SK-N-SH treated with all-trans-retinoic acid at 6 μM for 48 hours (cell line): ENCODE measurements at regions not wholly inside any gene's neighbourhood (a gene's known extent, or its start where the extent isn't known, plus 50 kb on each side); places are given as distances from the start of the nearest gene placed in this dataset.

ENCODE experiments used
- ATAC-seq: fragments of 200-7000 bp; cut with Tn5 transposase; 3 replicates; pipeline ENCODE4 v1.9.1; 2020; ENCODE audit warnings: mild to moderate bottlenecking, moderate library complexity
- ARNTL ChIP-seq: fragments of 450-650 bp; formaldehyde crosslinking; IDR thresholded peaks from 2 replicates; pipeline ENCODE4 v1.5.0; 2020; ENCODE audit warnings: low read depth, mild to moderate bottlenecking, moderate library complexity, borderline replicate concordance
- BACH2 ChIP-seq: fragments of 250-450 bp; sonication (Bioruptor Pico); IDR thresholded peaks from 2 replicates; pipeline ENCODE4 v1.9.0; 2021; ENCODE audit warnings: mild to moderate bottlenecking, borderline replicate concordance
- CSDC2 ChIP-seq: fragments of 250-450 bp; sonication (Bioruptor Pico); IDR thresholded peaks from 2 replicates; pipeline ENCODE4 v1.5.0; 2020; ENCODE audit warnings: mild to moderate bottlenecking, moderate library complexity
- ESRRG ChIP-seq: fragments of 250-450 bp; sonication (Bioruptor Pico); IDR thresholded peaks from 2 replicates; pipeline ENCODE4 v1.6.1; 2021; ENCODE audit warnings: mild to moderate bottlenecking
- GLIS3 ChIP-seq: fragments of 250-450 bp; sonication (Bioruptor Pico); IDR thresholded peaks from 2 replicates; pipeline ENCODE4 v1.5.0; 2020; ENCODE audit warnings: mild to moderate bottlenecking, moderate library complexity
- ISL1 ChIP-seq: fragments of 250-450 bp; sonication (Bioruptor Pico); IDR thresholded peaks from 2 replicates; pipeline ENCODE4 v2.1.2; 2022; ENCODE audit warnings: mild to moderate bottlenecking, moderate library complexity
- OSR1 ChIP-seq: fragments of 250-450 bp; sonication (Bioruptor Pico); IDR thresholded peaks from 2 replicates; pipeline ENCODE4 v1.8.0; 2022; ENCODE audit warnings: moderate library complexity, mild to moderate bottlenecking, inconsistent platforms
- PPARA ChIP-seq: fragments of 250-450 bp; sonication (Bioruptor Pico); IDR thresholded peaks from 2 replicates; pipeline ENCODE4 v1.5.0; 2020; ENCODE audit warnings: mild to moderate bottlenecking, borderline replicate concordance
- RARB ChIP-seq: fragments of 250-450 bp; sonication (Bioruptor Pico); IDR thresholded peaks from 2 replicates; pipeline ENCODE4 v1.8.0; 2021; ENCODE audit warnings: mild to moderate bottlenecking, moderate library complexity
- SNAI2 ChIP-seq: fragments of 250-450 bp; sonication (Bioruptor Pico); IDR thresholded peaks from 2 replicates; pipeline ENCODE4 v1.5.0; 2020; ENCODE audit warnings: mild to moderate bottlenecking, moderate library complexity
- TCF4 ChIP-seq: fragments of 250-450 bp; sonication (Bioruptor Pico); IDR thresholded peaks from 2 replicates; pipeline ENCODE4 v1.8.0; 2021; ENCODE audit warnings: mild to moderate bottlenecking, moderate library complexity, borderline replicate concordance
- TOX ChIP-seq: fragments of 250-450 bp; sonication (Bioruptor Pico); IDR thresholded peaks from 2 replicates; pipeline ENCODE4 v1.8.0; 2021; ENCODE audit warnings: mild to moderate bottlenecking, moderate library complexity, borderline replicate concordance
- ZC3H10 ChIP-seq: fragments of 250-450 bp; sonication (Bioruptor Pico); IDR thresholded peaks from 2 replicates; pipeline ENCODE4 v1.5.1; 2021; ENCODE audit warnings: mild to moderate bottlenecking, moderate library complexity
- ZFP3 ChIP-seq: fragments of 250-450 bp; sonication (Bioruptor Pico); IDR thresholded peaks from 2 replicates; pipeline ENCODE4 v1.5.0; 2020; ENCODE audit warnings: mild to moderate bottlenecking, moderate library complexity
- ZFP30 ChIP-seq: fragments of 450-650 bp; formaldehyde crosslinking; IDR thresholded peaks from 2 replicates; pipeline ENCODE4 v1.5.0; 2022; ENCODE audit warnings: mild to moderate bottlenecking, moderate library complexity
- ZNF565 ChIP-seq: fragments of 450-650 bp; formaldehyde crosslinking; conservative IDR thresholded peaks from 2 replicates; pipeline ENCODE4 v1.5.0; 2020; ENCODE audit warnings: low read depth, mild to moderate bottlenecking, moderate library complexity
- ZNF70 ChIP-seq: fragments of 450-650 bp; formaldehyde crosslinking; IDR thresholded peaks from 2 replicates; pipeline ENCODE4 v1.5.0; 2020; ENCODE audit warnings: mild to moderate bottlenecking, moderate library complexity
- TF ChIP-seq, protein P1 (sequence below): fragments of 250-450 bp; sonication (Bioruptor Pico); IDR thresholded peaks from 2 replicates; pipeline ENCODE4 v1.8.0; 2020; ENCODE audit warnings: mild to moderate bottlenecking, moderate library complexity, borderline replicate concordance
- TF ChIP-seq, protein P2 (sequence below): fragments of 250-450 bp; sonication (Bioruptor Pico); IDR thresholded peaks from 2 replicates; pipeline ENCODE4 v1.5.0; 2020; ENCODE audit warnings: mild to moderate bottlenecking, moderate library complexity
- TF ChIP-seq, protein P3 (sequence below): fragments of 250-450 bp; sonication (Bioruptor Pico); IDR thresholded peaks from 2 replicates; pipeline ENCODE4 v1.8.0; 2021; ENCODE audit warnings: low read depth, mild to moderate bottlenecking, moderate library complexity, borderline replicate concordance
- TF ChIP-seq, protein P4 (sequence below): fragments of 250-450 bp; sonication (Bioruptor Pico); IDR thresholded peaks from 2 replicates; pipeline ENCODE4 v1.5.1; 2021; ENCODE audit warnings: mild to moderate bottlenecking, moderate library complexity
- TF ChIP-seq, protein P5 (sequence below): fragments of 250-450 bp; sonication (Bioruptor Pico); IDR thresholded peaks from 2 replicates; pipeline ENCODE4 v1.5.1; 2020; ENCODE audit warnings: low read depth, mild to moderate bottlenecking, moderate library complexity

DNA sequence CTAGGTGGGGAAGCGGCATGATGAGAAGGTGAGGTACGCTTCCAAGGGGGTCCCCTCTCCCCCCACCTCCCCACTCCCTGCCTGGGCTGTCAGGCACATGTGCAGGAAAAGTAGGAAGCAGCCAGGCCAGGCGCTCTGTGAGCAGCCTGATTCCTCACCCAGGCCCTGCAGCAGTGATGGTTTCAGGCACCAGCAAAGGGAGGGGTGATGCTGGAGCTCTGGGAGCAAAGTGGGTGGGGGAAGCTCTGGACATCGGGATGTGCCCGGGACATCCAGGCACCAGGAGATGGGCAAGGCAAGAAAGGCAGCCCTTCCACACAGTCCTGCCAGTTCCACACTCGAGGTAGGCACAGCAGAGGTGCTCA, 106.1 kb downstream of the CRYAA start:
- ATAC-seq, result no peak; the same call in 2 of the 3 replicates

DNA sequence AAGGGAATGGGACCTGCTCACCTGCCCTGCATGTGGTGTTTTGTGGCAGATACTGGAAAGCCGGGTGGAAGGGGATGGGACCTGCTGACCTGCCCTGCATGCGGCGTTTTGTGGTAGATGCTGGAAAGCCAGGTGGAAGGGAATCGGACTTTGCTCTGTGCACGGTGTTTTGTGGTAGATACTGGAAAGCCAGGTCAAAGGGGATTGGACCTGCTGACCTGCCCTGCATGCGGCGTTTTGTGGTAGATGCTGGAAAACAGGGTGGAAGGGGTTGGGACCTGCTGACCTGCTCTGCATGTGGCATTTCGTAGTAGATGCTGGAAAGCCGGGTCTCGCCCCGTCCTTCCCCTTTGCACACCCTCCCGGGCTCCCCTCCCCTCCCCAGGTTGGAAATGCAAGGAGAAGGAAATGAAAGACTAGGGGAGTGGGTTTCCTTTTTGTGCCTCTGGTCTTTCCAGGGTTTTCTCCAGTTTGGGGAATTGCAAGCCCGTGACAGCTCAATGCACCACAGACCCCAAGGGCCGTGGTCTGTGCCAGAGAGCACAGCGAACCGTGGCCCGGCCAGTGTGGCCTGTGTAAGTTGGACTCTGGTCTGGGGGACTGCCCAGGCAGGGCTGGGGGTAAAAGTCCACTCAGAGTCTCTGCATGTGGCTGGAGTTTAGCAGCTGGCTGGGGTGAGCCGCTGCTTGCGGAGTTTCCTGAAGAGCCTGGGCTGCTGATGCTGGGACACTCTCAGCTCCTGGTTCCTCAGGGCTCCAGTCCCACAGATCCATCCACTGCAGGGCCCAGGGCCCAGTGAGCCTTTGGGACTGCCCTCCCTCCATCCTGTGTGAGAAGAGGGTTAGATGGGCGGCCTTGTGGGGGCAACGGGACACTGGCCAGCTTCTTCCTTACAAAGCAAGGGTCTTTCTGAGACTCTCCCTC, 105.5 kb downstream of the CRYAA start:
- ATAC-seq, result no peak
- TF ChIP-seq BACH2 (CRISPR knock-in tag) (no peak), PPARA (CRISPR knock-in tag) (no peak), GLIS3 (CRISPR knock-in tag) (no peak), RARB (CRISPR knock-in tag) (no peak), ZFP30 (CRISPR knock-in tag) (no peak), ZNF565 (no peak)
- TF ChIP-seq, protein P1, sequence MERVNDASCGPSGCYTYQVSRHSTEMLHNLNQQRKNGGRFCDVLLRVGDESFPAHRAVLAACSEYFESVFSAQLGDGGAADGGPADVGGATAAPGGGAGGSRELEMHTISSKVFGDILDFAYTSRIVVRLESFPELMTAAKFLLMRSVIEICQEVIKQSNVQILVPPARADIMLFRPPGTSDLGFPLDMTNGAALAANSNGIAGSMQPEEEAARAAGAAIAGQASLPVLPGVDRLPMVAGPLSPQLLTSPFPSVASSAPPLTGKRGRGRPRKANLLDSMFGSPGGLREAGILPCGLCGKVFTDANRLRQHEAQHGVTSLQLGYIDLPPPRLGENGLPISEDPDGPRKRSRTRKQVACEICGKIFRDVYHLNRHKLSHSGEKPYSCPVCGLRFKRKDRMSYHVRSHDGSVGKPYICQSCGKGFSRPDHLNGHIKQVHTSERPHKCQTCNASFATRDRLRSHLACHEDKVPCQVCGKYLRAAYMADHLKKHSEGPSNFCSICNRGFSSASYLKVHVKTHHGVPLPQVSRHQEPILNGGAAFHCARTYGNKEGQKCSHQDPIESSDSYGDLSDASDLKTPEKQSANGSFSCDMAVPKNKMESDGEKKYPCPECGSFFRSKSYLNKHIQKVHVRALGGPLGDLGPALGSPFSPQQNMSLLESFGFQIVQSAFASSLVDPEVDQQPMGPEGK (CRISPR knock-in tag), result no peak
- TF ChIP-seq, protein P2, sequence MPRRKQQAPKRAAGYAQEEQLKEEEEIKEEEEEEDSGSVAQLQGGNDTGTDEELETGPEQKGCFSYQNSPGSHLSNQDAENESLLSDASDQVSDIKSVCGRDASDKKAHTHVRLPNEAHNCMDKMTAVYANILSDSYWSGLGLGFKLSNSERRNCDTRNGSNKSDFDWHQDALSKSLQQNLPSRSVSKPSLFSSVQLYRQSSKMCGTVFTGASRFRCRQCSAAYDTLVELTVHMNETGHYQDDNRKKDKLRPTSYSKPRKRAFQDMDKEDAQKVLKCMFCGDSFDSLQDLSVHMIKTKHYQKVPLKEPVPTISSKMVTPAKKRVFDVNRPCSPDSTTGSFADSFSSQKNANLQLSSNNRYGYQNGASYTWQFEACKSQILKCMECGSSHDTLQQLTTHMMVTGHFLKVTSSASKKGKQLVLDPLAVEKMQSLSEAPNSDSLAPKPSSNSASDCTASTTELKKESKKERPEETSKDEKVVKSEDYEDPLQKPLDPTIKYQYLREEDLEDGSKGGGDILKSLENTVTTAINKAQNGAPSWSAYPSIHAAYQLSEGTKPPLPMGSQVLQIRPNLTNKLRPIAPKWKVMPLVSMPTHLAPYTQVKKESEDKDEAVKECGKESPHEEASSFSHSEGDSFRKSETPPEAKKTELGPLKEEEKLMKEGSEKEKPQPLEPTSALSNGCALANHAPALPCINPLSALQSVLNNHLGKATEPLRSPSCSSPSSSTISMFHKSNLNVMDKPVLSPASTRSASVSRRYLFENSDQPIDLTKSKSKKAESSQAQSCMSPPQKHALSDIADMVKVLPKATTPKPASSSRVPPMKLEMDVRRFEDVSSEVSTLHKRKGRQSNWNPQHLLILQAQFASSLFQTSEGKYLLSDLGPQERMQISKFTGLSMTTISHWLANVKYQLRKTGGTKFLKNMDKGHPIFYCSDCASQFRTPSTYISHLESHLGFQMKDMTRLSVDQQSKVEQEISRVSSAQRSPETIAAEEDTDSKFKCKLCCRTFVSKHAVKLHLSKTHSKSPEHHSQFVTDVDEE (CRISPR knock-in tag), result no peak

More for the DNA sequence above, 106.1 kb downstream of the CRYAA start:
- TF ChIP-seq ESRRG (no peak), ZFP3 (CRISPR knock-in tag) (no peak), ISL1 (CRISPR knock-in tag) (no peak), CSDC2 (CRISPR knock-in tag) (no peak), ZNF565 (no peak), ZC3H10 (CRISPR knock-in tag) (no peak), SNAI2 (CRISPR knock-in tag) (no peak), RARB (CRISPR knock-in tag) (no peak), TCF4 (CRISPR knock-in tag) (no peak), ZFP30 (CRISPR knock-in tag) (no peak)
- TF ChIP-seq, protein P3, sequence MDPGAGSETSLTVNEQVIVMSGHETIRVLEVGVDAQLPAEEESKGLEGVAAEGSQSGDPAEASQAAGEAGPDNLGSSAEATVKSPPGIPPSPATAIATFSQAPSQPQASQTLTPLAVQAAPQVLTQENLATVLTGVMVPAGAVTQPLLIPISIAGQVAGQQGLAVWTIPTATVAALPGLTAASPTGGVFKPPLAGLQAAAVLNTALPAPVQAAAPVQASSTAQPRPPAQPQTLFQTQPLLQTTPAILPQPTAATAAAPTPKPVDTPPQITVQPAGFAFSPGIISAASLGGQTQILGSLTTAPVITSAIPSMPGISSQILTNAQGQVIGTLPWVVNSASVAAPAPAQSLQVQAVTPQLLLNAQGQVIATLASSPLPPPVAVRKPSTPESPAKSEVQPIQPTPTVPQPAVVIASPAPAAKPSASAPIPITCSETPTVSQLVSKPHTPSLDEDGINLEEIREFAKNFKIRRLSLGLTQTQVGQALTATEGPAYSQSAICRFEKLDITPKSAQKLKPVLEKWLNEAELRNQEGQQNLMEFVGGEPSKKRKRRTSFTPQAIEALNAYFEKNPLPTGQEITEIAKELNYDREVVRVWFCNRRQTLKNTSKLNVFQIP, result no peak
- TF ChIP-seq, protein P4, sequence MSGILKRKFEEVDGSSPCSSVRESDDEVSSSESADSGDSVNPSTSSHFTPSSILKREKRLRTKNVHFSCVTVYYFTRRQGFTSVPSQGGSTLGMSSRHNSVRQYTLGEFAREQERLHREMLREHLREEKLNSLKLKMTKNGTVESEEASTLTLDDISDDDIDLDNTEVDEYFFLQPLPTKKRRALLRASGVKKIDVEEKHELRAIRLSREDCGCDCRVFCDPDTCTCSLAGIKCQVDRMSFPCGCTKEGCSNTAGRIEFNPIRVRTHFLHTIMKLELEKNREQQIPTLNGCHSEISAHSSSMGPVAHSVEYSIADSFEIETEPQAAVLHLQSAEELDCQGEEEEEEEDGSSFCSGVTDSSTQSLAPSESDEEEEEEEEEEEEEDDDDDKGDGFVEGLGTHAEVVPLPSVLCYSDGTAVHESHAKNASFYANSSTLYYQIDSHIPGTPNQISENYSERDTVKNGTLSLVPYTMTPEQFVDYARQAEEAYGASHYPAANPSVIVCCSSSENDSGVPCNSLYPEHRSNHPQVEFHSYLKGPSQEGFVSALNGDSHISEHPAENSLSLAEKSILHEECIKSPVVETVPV (CRISPR knock-in tag), result no peak

DNA sequence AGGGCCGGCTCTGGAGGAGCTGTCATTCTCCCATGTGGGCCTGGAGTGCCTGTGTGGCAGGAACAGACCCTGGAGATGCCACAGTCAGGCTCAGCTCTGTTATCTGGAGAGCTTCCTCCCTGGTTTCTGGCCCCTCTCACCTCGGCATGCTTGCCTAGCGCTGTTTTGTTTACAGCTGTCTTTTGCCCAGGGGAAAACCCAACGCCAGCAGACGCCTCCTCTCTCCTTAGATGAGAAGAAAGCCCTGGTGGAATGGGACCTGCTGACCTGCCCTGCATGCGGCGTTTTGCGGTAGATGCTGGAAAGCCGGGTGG, 104.9 kb downstream of the CRYAA start:
- no peak for ATAC-seq
- TF ChIP-seq ESRRG, result no peak
- TF ChIP-seq PPARA (CRISPR knock-in tag), result no peak
- TF ChIP-seq, protein P5, sequence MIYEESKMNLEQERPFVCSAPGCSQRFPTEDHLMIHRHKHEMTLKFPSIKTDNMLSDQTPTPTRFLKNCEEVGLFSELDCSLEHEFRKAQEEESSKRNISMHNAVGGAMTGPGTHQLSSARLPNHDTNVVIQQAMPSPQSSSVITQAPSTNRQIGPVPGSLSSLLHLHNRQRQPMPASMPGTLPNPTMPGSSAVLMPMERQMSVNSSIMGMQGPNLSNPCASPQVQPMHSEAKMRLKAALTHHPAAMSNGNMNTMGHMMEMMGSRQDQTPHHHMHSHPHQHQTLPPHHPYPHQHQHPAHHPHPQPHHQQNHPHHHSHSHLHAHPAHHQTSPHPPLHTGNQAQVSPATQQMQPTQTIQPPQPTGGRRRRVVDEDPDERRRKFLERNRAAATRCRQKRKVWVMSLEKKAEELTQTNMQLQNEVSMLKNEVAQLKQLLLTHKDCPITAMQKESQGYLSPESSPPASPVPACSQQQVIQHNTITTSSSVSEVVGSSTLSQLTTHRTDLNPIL, result no peak
- no peak for TF ChIP-seq ZNF565
- TF ChIP-seq ZNF70 (CRISPR knock-in tag), result no peak
- TF ChIP-seq ZFP30 (CRISPR knock-in tag), result no peak
- TF ChIP-seq, protein P2 (CRISPR knock-in tag), result no peak
- no peak for TF ChIP-seq SNAI2 (CRISPR knock-in tag)
- no peak for TF ChIP-seq TCF4 (CRISPR knock-in tag)
- TF ChIP-seq OSR1, result no peak
- no peak for TF ChIP-seq ISL1 (CRISPR knock-in tag)
- no peak for TF ChIP-seq BACH2 (CRISPR knock-in tag)
- TF ChIP-seq, protein P4 (CRISPR knock-in tag), result no peak
- no peak for TF ChIP-seq GLIS3 (CRISPR knock-in tag)
- no peak for TF ChIP-seq ARNTL (CRISPR knock-in tag)
- no peak for TF ChIP-seq ZFP3 (CRISPR knock-in tag)
- TF ChIP-seq TOX (CRISPR knock-in tag), result no peak
- TF ChIP-seq ZC3H10 (CRISPR knock-in tag), result no peak
